Head of caudate nucleus (tissue), 42 donors: ENCODE measurements at regions not wholly inside any gene's neighbourhood (a gene's known extent, or its start where the extent isn't known, plus 50 kb on each side); places are given as distances from the start of the nearest gene placed in this dataset.
"Not testable (repeated sequence)": the region's sequence is repeated elsewhere in the genome, so short reads cannot be mapped to it uniquely, and the experiment has no call there.

Experiments
- DNase-seq, 42 donors: peaks; one replicate each; pipeline versions ENCODE4 v3.0.0 to v3.0.0-alpha.2; 2020 to 2021; ENCODE audit warnings: mixed read lengths in 7 of 42
- intact Hi-C: fragments of 100-400 bp; cut with DNase I; formaldehyde crosslinking; loops from one replicate; pipeline ENCODE4 v1.15.0; 2022

- no peak for DNase-seq
- intact Hi-C loops: no loop called here
Observed at GRCh38 chr13:23107665-23108064, 73.1 kb upstream of the SGCG start.

- intact Hi-C loops: no loop called here
- DNase-seq: no peak
Observed at GRCh38 chr13:23119131-23119530, 61.6 kb upstream of the SGCG start.

GRCh38 chr13:23127540-23127939, 53.2 kb upstream of the SGCG start:
- DNase-seq, intact Hi-C loops: not testable (repeated sequence)

GRCh38 chr13:23129331-23129730, 51.4 kb upstream of the SGCG start:
- intact Hi-C loops: no loop called here
- no peak for DNase-seq
